IMR-90 (cell line): ENCODE measurements at regions not wholly inside any gene's neighbourhood (a gene's known extent, or its start where the extent isn't known, plus 50 kb on each side); places are given as distances from the start of the nearest gene placed in this dataset.
"Not testable (repeated sequence)": the region's sequence is repeated elsewhere in the genome, so short reads cannot be mapped to it uniquely, and the experiment has no call there.

Experiments
- ATAC-seq: fragments of 200-7000 bp; cut with Tn5 transposase; 2 replicates; pipeline ENCODE4 v1.9.1; 2020; ENCODE audit warnings: low read depth, mild to moderate bottlenecking, moderate library complexity
- BruUV-seq: library from RNA; stranded (reverse); fragments of 400-500 nt; replicated peaks from 2 replicates; lab custom pipeline; 2021; lab: Mats Ljungman, UMichigan
- CTCF ChIA-PET: fragments of 300-600 bp; formaldehyde crosslinking; extraction: SDS; loops from one replicate; lab custom pipeline; 2021; ENCODE audit warnings: antibody characterized with exemption; lab: Yijun Ruan, JAX
- POLR2A ChIA-PET: fragments of 300-600 bp; sonication (Branson Sonifier 250); formaldehyde crosslinking; loops from one replicate; lab custom pipeline; 2022; ENCODE audit warnings: antibody characterized with exemption; ENCODE audit not compliant: unreplicated experiment; lab: Charles Lee
- DNase-seq: peaks from one replicate; pipeline ENCODE4 v3.0.0; 2013
- H2AFZ ChIP-seq: replicated peaks from 2 replicates; pipeline ENCODE3; 2013; ENCODE audit warnings: low read length, mild to moderate bottlenecking; ENCODE audit not compliant: poor library complexity
- H2AK5ac ChIP-seq: 2 replicates; pipeline ENCODE4 v1.6.1; 2013; ENCODE audit warnings: low read depth, low read length, inconsistent platforms
- H2AK9ac ChIP-seq: replicated peaks from 2 replicates; pipeline ENCODE3; 2013; ENCODE audit warnings: mild to moderate bottlenecking, low read depth, low read length, moderate library complexity; ENCODE audit not compliant: poor library complexity
- H2BK120ac ChIP-seq: 2 replicates; pipeline ENCODE4 v1.6.1; 2013; ENCODE audit warnings: low read depth, low read length, inconsistent platforms
- H2BK15ac ChIP-seq: 3 replicates; pipeline ENCODE4 v1.6.1; 2013; ENCODE audit warnings: low read depth, low read length, inconsistent platforms
- H2BK20ac ChIP-seq: 2 replicates; pipeline ENCODE4 v1.6.1; 2013; ENCODE audit warnings: low read depth, mild to moderate bottlenecking, inconsistent platforms, low read length, moderate library complexity
- H2BK5ac ChIP-seq: 2 replicates; pipeline ENCODE4 v1.6.1; 2013; ENCODE audit warnings: mild to moderate bottlenecking, low read depth, low read length, inconsistent platforms; ENCODE audit not compliant: poor library complexity, severe bottlenecking
- H3K14ac ChIP-seq: replicated peaks from 2 replicates; pipeline ENCODE4 v1.6.1; 2013; ENCODE audit warnings: low read depth, low read length, inconsistent platforms
- H3K18ac ChIP-seq: 2 replicates; pipeline ENCODE4 v1.6.1; 2013; ENCODE audit warnings: low read depth, low read length, control low read depth
- H3K23ac ChIP-seq: 2 replicates; pipeline ENCODE4 v1.6.1; 2013; ENCODE audit warnings: low read depth, low read length, inconsistent platforms
- H3K27ac ChIP-seq: 2 replicates; pipeline ENCODE4 v1.5.1; 2013; ENCODE audit warnings: mild to moderate bottlenecking, control low read depth, low read length; ENCODE audit not compliant: insufficient read depth
- H3K27me3 ChIP-seq: 2 replicates; pipeline ENCODE4 v1.6.1; 2013; ENCODE audit warnings: low read length; ENCODE audit not compliant: control insufficient read depth, insufficient read depth
- H3K36me3 ChIP-seq: 2 replicates; pipeline ENCODE4 v1.6.1; 2013; ENCODE audit warnings: low read length, mixed read lengths; ENCODE audit not compliant: control insufficient read depth, insufficient read depth
- H3K4ac ChIP-seq: 2 replicates; pipeline ENCODE4 v1.6.1; 2013; ENCODE audit warnings: low read depth, low read length, inconsistent platforms
- H3K4me1 ChIP-seq: 2 replicates; pipeline ENCODE4 v1.6.1; 2013; ENCODE audit warnings: low read length, mixed read lengths; ENCODE audit not compliant: control insufficient read depth, insufficient read depth
- H3K4me2 ChIP-seq: 2 replicates; pipeline ENCODE4 v1.6.1; 2013; ENCODE audit warnings: low read depth, mild to moderate bottlenecking, control low read depth, low read length, moderate library complexity
- H3K4me3 ChIP-seq: 2 replicates; pipeline ENCODE4 v1.5.1; 2013; ENCODE audit warnings: low read depth, mild to moderate bottlenecking, control low read depth, low read length, moderate library complexity; ENCODE audit not compliant: insufficient read depth
- H3K56ac ChIP-seq: 2 replicates; pipeline ENCODE4 v1.6.1; 2013; ENCODE audit warnings: low read length, inconsistent platforms; ENCODE audit not compliant: insufficient read depth; ENCODE audit errors: extremely low read depth
- H3K79me1 ChIP-seq, 2 experiments: 2 replicates each; pipeline ENCODE4 v1.6.1; 2013; ENCODE audit warnings: low read length in 2 of 2, inconsistent platforms in 1 of 2, low read depth in 1 of 2
- H3K9ac ChIP-seq: 2 replicates; pipeline ENCODE4 v1.6.1; 2013; ENCODE audit warnings: low read depth, low read length, control low read depth
- H3K9me1 ChIP-seq: 2 replicates; pipeline ENCODE4 v1.6.1; 2013; ENCODE audit warnings: low read length, inconsistent platforms; ENCODE audit not compliant: insufficient read depth
- H3K9me3 ChIP-seq: 2 replicates; pipeline ENCODE4 v1.6.1; 2013; ENCODE audit warnings: low read length; ENCODE audit not compliant: control insufficient read depth, insufficient read depth
- H4K20me1 ChIP-seq: 2 replicates; pipeline ENCODE4 v1.6.1; 2013; ENCODE audit warnings: low read length, inconsistent platforms; ENCODE audit not compliant: insufficient read depth
- H4K5ac ChIP-seq: 2 replicates; pipeline ENCODE4 v1.6.1; 2013; ENCODE audit warnings: mild to moderate bottlenecking, low read depth, low read length, control low read depth
- H4K8ac ChIP-seq, 2 experiments: 2 replicates each; pipeline ENCODE4 v1.6.1; 2013; ENCODE audit warnings: low read depth in 2 of 2, low read length in 2 of 2, control low read depth in 1 of 2, inconsistent platforms in 1 of 2
- H4K91ac ChIP-seq: 2 replicates; pipeline ENCODE4 v1.6.1; 2013; ENCODE audit warnings: low read depth, low read length, inconsistent platforms; ENCODE audit not compliant: insufficient read depth
- WGBS, 2 experiments: methylation state at CpG; one replicate each; pipeline versions ENCODE4 v1.1.5 to v1.1.7; 2013; ENCODE audit warnings: missing lambda C conversion rate in 2 of 2; ENCODE audit not compliant: insufficient read length in 1 of 2; ENCODE audit errors: extremely low coverage in 2 of 2; 5-methylcytosine and 5-hydroxymethylcytosine counted together
- dilution Hi-C: fragments of 300-500 bp; cut with HindIII; formaldehyde crosslinking; loops from one replicate; pipeline ENCODE4 v1.14.3; 2018; ENCODE audit warnings: low sequenced_read_pairs; ENCODE audit not compliant: unreplicated experiment
- in situ Hi-C: fragments of 300-500 bp; cut with MboI; formaldehyde crosslinking; loops from 3 replicates; pipeline ENCODE4 v1.14.3; 2019; ENCODE audit warnings: low sequenced_read_pairs, inconsistent platforms, mixed read lengths
- intact Hi-C: fragments of 100-400 bp; cut with micrococcal nuclease; formaldehyde crosslinking; loops from 2 replicates; pipeline ENCODE4 v1.10.0; 2022

- H2AK9ac ChIP-seq, dilution Hi-C loops, DNase-seq, CTCF ChIA-PET, H2AK5ac ChIP-seq, ATAC-seq, H3K4me1 ChIP-seq, H3K27me3 ChIP-seq, POLR2A ChIA-PET, H3K56ac ChIP-seq, H3K18ac ChIP-seq, H4K91ac ChIP-seq, H3K4ac ChIP-seq, H3K27ac ChIP-seq, H3K79me1 ChIP-seq, H2BK5ac ChIP-seq, H4K20me1 ChIP-seq, H3K4me2 ChIP-seq, H3K14ac ChIP-seq, H3K4me3 ChIP-seq, H3K9me3 ChIP-seq, H4K8ac ChIP-seq, in situ Hi-C loops, intact Hi-C loops, H3K23ac ChIP-seq, H2BK120ac ChIP-seq, H3K9ac ChIP-seq, H2BK15ac ChIP-seq, BruUV-seq, H2AFZ ChIP-seq, H4K5ac ChIP-seq, H2BK20ac ChIP-seq, H3K9me1 ChIP-seq, H3K36me3 ChIP-seq: not testable (repeated sequence)
- WGBS, 2 experiments = no CpG with 5 or more reads among the region's 1 CpG
These were observed 290.2 kb downstream of the RAB38 start for GRCh38 chr11:87885084-87885483.
